Stimulated activated CD4-positive, alpha-beta T cell treated with anti-CD3 and anti-CD28 coated beads, Interleukin-4, amount 100 ng/mL, for 4 hours (primary cell): ENCODE measurements at regions not wholly inside any gene's neighbourhood (a gene's known extent, or its start where the extent isn't known, plus 50 kb on each side); places are given as distances from the start of the nearest gene placed in this dataset.
"Not testable (repeated sequence)": the region's sequence is repeated elsewhere in the genome, so short reads cannot be mapped to it uniquely, and the experiment has no call there.

ENCODE experiments used
- DNase-seq, 2 experiments: peaks; one replicate each; pipeline ENCODE4 v3.0.0-alpha.2; 2020

GRCh38 chr19:30933454-30933853 lies 415.8 kb downstream of the TSHZ3 start:
- DNase-seq: not testable (repeated sequence)

- DNase-seq: no peak
Observed at GRCh38 chr19:30932854-30933253, 416.4 kb downstream of the TSHZ3 start.

- no peak for DNase-seq
Observed at GRCh38 chr19:30930941-30931706, 418.1 kb downstream of the TSHZ3 start.

- DNase-seq: no peak
Observed at GRCh38 chr19:30927705-30928104, 421.5 kb downstream of the TSHZ3 start.

- no peak for DNase-seq
Observed at GRCh38 chr19:30924670-30925069, 424.6 kb downstream of the TSHZ3 start.

GRCh38 chr19:30924069-30924636 lies 425.1 kb downstream of the TSHZ3 start:
- no peak for DNase-seq

GRCh38 chr19:30923621-30924020 lies 425.6 kb downstream of the TSHZ3 start:
- DNase-seq: no peak

GRCh38 chr19:30923096-30923495 lies 426.1 kb downstream of the TSHZ3 start:
- DNase-seq: no peak

GRCh38 chr19:30920222-30920621 lies 429.0 kb downstream of the TSHZ3 start:
- DNase-seq: no peak

- DNase-seq: no peak
Observed at GRCh38 chr19:30919737-30920136, 429.5 kb downstream of the TSHZ3 start.

GRCh38 chr19:30916238-30916637 lies 433.0 kb downstream of the TSHZ3 start:
- DNase-seq: no peak

- no peak for DNase-seq
Observed at GRCh38 chr19:30911491-30911890, 437.7 kb downstream of the TSHZ3 start.

- no peak for DNase-seq
Observed at GRCh38 chr19:30910485-30911240, 438.6 kb downstream of the TSHZ3 start.

GRCh38 chr19:30909216-30909615 lies 440.0 kb downstream of the TSHZ3 start:
- DNase-seq: no peak

GRCh38 chr19:30908262-30908771 lies 440.9 kb downstream of the TSHZ3 start:
- no peak for DNase-seq

- no peak for DNase-seq
Observed at GRCh38 chr19:30906871-30907270, 442.4 kb downstream of the TSHZ3 start.

GRCh38 chr19:30900051-30900450 lies 449.2 kb downstream of the TSHZ3 start:
- DNase-seq: no peak

- no peak for DNase-seq
Observed at GRCh38 chr19:30898353-30899103, 450.7 kb downstream of the TSHZ3 start.

GRCh38 chr19:30897553-30897952 lies 451.7 kb downstream of the TSHZ3 start:
- no peak for DNase-seq

- DNase-seq: no peak
Observed at GRCh38 chr19:30897034-30897433, 452.2 kb downstream of the TSHZ3 start.

- DNase-seq: no peak
Observed at GRCh38 chr19:30896554-30896953, 452.7 kb downstream of the TSHZ3 start.

GRCh38 chr19:30895946-30896345 lies 453.3 kb downstream of the TSHZ3 start:
- no peak for DNase-seq

GRCh38 chr19:30891051-30891450 lies 458.2 kb downstream of the TSHZ3 start:
- no peak for DNase-seq
